SK-N-SH (cell line): ENCODE measurements at regions not wholly inside any gene's neighbourhood (a gene's known extent, or its start where the extent isn't known, plus 50 kb on each side); places are given as distances from the start of the nearest gene placed in this dataset.

Experiments
- CTCF ChIA-PET: fragments of 300-600, 350-600 bp; formaldehyde crosslinking; extraction: SDS; loops from one replicate; lab custom pipeline; 2021; lab: Yijun Ruan, JAX
- POLR2A ChIA-PET: fragments of 350-600 bp; sonication (Branson Sonifier 250); formaldehyde crosslinking; extraction: SDS; loops from one replicate; lab custom pipeline; 2020; ENCODE audit warnings: antibody characterized with exemption, inconsistent platforms; lab: Yijun Ruan, JAX
- DNase-seq: peaks from one replicate; pipeline ENCODE4 v3.0.0; 2012
- H2AFZ ChIP-seq: fragments of 200-600 bp; sonication (generic); 2 replicates; pipeline ENCODE4 v1.8.1; 2016; ENCODE audit warnings: antibody characterized with exemption, mild to moderate bottlenecking, low read depth
- H3F3A ChIP-seq: fragments of 200-600 bp; sonication (generic); replicated peaks from 2 replicates; pipeline ENCODE3; 2016; ENCODE audit warnings: antibody characterized with exemption, mild to moderate bottlenecking; ENCODE audit not compliant: insufficient read depth
- H3K27ac ChIP-seq, 2 experiments: fragments of 200-500 bp in 1 of 2; fragments of 200-600 bp in 1 of 2; sonication (Bioruptor generic) in 1 of 2; sonication (generic), shearing (Covaris generic) in 1 of 2; 2 replicates each; pipeline versions ENCODE4 v1.5.1 to v1.6.1; 2014 to 2016; ENCODE audit warnings: low read depth in 2 of 2, inconsistent platforms in 1 of 2, low read length in 1 of 2, mild to moderate bottlenecking in 1 of 2, mixed read lengths in 1 of 2
- H3K27me3 ChIP-seq: fragments of 200-600 bp; sonication (generic), shearing (Covaris generic); 2 replicates; pipeline ENCODE4 v1.6.1; 2016; ENCODE audit warnings: mixed run types; ENCODE audit not compliant: insufficient read depth
- H3K36me3 ChIP-seq, 2 experiments: fragments of 200-500 bp in 1 of 2; fragments of 200-600 bp in 1 of 2; sonication (Bioruptor generic) in 1 of 2; sonication (generic) in 1 of 2; replicated peaks in 1 of 2; 2 replicates each; pipeline versions ENCODE3 to v1.5.1; 2014 to 2016; ENCODE audit warnings: low read length in 1 of 2, mild to moderate bottlenecking in 1 of 2; ENCODE audit not compliant: insufficient read depth in 2 of 2, control insufficient read depth in 1 of 2
- H3K4me1 ChIP-seq, 2 experiments: fragments of 200-500 bp in 1 of 2; fragments of 200-600 bp in 1 of 2; sonication (Bioruptor generic) in 1 of 2; sonication (generic), shearing (Covaris generic) in 1 of 2; 2 replicates each; pipeline versions ENCODE4 v1.5.1 to v1.6.1; 2014 to 2016; ENCODE audit warnings: low read depth in 1 of 2, low read length in 1 of 2, mixed run types in 1 of 2; ENCODE audit not compliant: insufficient read depth in 2 of 2, control insufficient read depth in 1 of 2
- H3K4me2 ChIP-seq: fragments of 200-600 bp; sonication (generic), shearing (Covaris generic); 2 replicates; pipeline ENCODE4 v1.6.1; 2017; ENCODE audit warnings: mixed run types
- H3K4me3 ChIP-seq, 2 experiments: fragments of 200-500 bp in 1 of 2; fragments of 200-600 bp in 1 of 2; sonication (Bioruptor generic) in 1 of 2; sonication (generic), shearing (Covaris generic) in 1 of 2; 2 replicates each; pipeline versions ENCODE4 v1.5.1 to v1.8.1; 2014 to 2016; ENCODE audit warnings: low read depth in 2 of 2, inconsistent platforms in 1 of 2, low read length in 1 of 2, mild to moderate bottlenecking in 1 of 2, mixed read lengths in 1 of 2, moderate library complexity in 1 of 2
- H3K79me2 ChIP-seq: fragments of 200-600 bp; sonication (generic); 2 replicates; pipeline ENCODE4 v1.8.1; 2017; ENCODE audit warnings: mild to moderate bottlenecking; ENCODE audit not compliant: insufficient read depth
- H3K9ac ChIP-seq: fragments of 200-600 bp; sonication (generic); 2 replicates; pipeline ENCODE4 v1.6.1; 2017; ENCODE audit warnings: mixed run types
- H3K9me2 ChIP-seq: fragments of 200-600 bp; sonication (generic); 2 replicates; pipeline ENCODE4 v1.6.1; 2017; ENCODE audit warnings: mixed run types
- H3K9me3 ChIP-seq: fragments of 200-600 bp; sonication (generic); 2 replicates; pipeline ENCODE4 v1.6.1; 2017; ENCODE audit warnings: mixed run types, mild to moderate bottlenecking, moderate library complexity
- H4K20me1 ChIP-seq: fragments of 200-600 bp; sonication (generic); 2 replicates; pipeline ENCODE4 v1.6.1; 2017; ENCODE audit warnings: mild to moderate bottlenecking, mixed run types; ENCODE audit not compliant: insufficient read depth
- CTCF ChIP-seq: fragments of 200-600 bp; sonication (generic); IDR thresholded peaks from 2 replicates; pipeline ENCODE4 v1.6.1; 2017; ENCODE audit warnings: antibody characterized with exemption, mild to moderate bottlenecking, moderate library complexity
- EZH2phosphoT487 ChIP-seq: fragments of 200-600 bp; sonication (generic); IDR thresholded peaks from 2 replicates; pipeline ENCODE4 v1.6.1; 2017; ENCODE audit warnings: low read depth, mixed run types, mild to moderate bottlenecking, antibody characterized with exemption, moderate library complexity, borderline replicate concordance
- FOSL2 ChIP-seq: IDR thresholded peaks from 2 replicates; pipeline ENCODE4 v1.4.0; 2012; ENCODE audit warnings: low read depth, mild to moderate bottlenecking, moderate library complexity, borderline replicate concordance
- FOXJ3 ChIP-seq: sonication (generic); formaldehyde crosslinking; IDR thresholded peaks from 2 replicates; pipeline ENCODE4 v1.5.1; 2020; ENCODE audit warnings: mild to moderate bottlenecking, missing genetic modification reagents
- GABPA ChIP-seq: IDR thresholded peaks from 2 replicates; pipeline ENCODE4 v1.4.0; 2012; ENCODE audit warnings: low read depth, mild to moderate bottlenecking
- JUND ChIP-seq: IDR thresholded peaks from 2 replicates; pipeline ENCODE4 v1.4.0; 2012
- MAX ChIP-seq: IDR thresholded peaks from 2 replicates; pipeline ENCODE4 v1.4.0; 2012; ENCODE audit warnings: low read depth
- MEF2A ChIP-seq: IDR thresholded peaks from 2 replicates; pipeline ENCODE4 v1.4.0; 2012; ENCODE audit warnings: low read depth, borderline replicate concordance
- MXI1 ChIP-seq: IDR thresholded peaks from 2 replicates; pipeline ENCODE4 v1.6.1; 2012; ENCODE audit warnings: mild to moderate bottlenecking, low read depth, low read length, improper control_type of control experiment
- NRF1 ChIP-seq: IDR thresholded peaks from 2 replicates; pipeline ENCODE4 v1.6.1; 2012; ENCODE audit warnings: low read depth, mild to moderate bottlenecking, low read length
- POLR2AphosphoS5 ChIP-seq: IDR thresholded peaks from 2 replicates; pipeline ENCODE4 v1.6.1; 2012; ENCODE audit warnings: low read depth, low read length
- RAD21 ChIP-seq: IDR thresholded peaks from 2 replicates; pipeline ENCODE4 v1.6.1; 2012; ENCODE audit warnings: mild to moderate bottlenecking, low read length
- REST ChIP-seq: IDR thresholded peaks from 2 replicates; pipeline ENCODE4 v1.6.1; 2012; ENCODE audit warnings: mild to moderate bottlenecking, low read depth, low read length, moderate library complexity
- RFX5 ChIP-seq: IDR thresholded peaks from 2 replicates; pipeline ENCODE4 v1.6.1; 2012; ENCODE audit warnings: mild to moderate bottlenecking, improper control_type of control experiment, low read length
- RXRA ChIP-seq: IDR thresholded peaks from 2 replicates; pipeline ENCODE4 v1.4.0; 2012; ENCODE audit warnings: low read depth, mild to moderate bottlenecking, borderline replicate concordance
- SMC3 ChIP-seq: IDR thresholded peaks from 2 replicates; pipeline ENCODE4 v1.6.1; 2012; ENCODE audit warnings: low read depth, low read length, improper control_type of control experiment
- USF1 ChIP-seq: IDR thresholded peaks from 2 replicates; pipeline ENCODE4 v1.4.0; 2012; ENCODE audit warnings: low read depth, borderline replicate concordance
- USF2 ChIP-seq: fragments of 150-350 bp; IDR thresholded peaks from 2 replicates; pipeline ENCODE4 v1.6.1; 2017; ENCODE audit warnings: antibody characterized with exemption, low read length, low read depth, borderline replicate concordance
- WGBS: methylation state at CpG from one replicate; pipeline ENCODE4 v1.1.6; 2017; ENCODE audit warnings: low lambda C conversion rate; 5-methylcytosine and 5-hydroxymethylcytosine counted together

- no peak for TF ChIP-seq USF1
- no peak for TF ChIP-seq RFX5
- no peak for TF ChIP-seq NRF1
- no peak for TF ChIP-seq SMC3
- TF ChIP-seq GABPA, result no peak
- no peak for TF ChIP-seq RAD21
- no peak for TF ChIP-seq FOXJ3 (CRISPR knock-in tag)
- no peak for TF ChIP-seq JUND
Measured at GRCh38 chr16:6076631-6077030, 979.0 kb upstream of the EEF2KMT start (continued).

GRCh38 chr16:6068063-6068462 lies 970.5 kb upstream of the EEF2KMT start:
- Histone ChIP-seq H2AFZ (no peak overlapping the region), H3K27me3 (no peaks in the 10 kb centered on the region), H3F3A (no peaks in the 10 kb centered on the region), H3K79me2 (no peaks in the 10 kb centered on the region), H3K4me1 (no peaks in the 10 kb centered on the region; a peak in 1 of 4 replicates), H3K9ac (no peak overlapping the region), H4K20me1 (no peaks in the 10 kb centered on the region), H3K36me3 (no peaks in the 10 kb centered on the region), H3K27ac (no peak overlapping the region), H3K4me3 (no peak overlapping the region), H3K4me2 (no peak overlapping the region), H3K9me3 (no peaks in the 10 kb centered on the region), H3K9me2 (no peaks in the 10 kb centered on the region)
- ChIA-PET CTCF (interaction anchor here (1.0 to 1.1 kb wide), 2 partner anchors 11 to 13 kb away, joined by 3 to 4 read pairs; no protein-coding TSS in a partner anchor), POLR2A (no interaction called here)
- no peak for DNase-seq
- 32% methylated on average over 4 of the region's 4 CpGs for WGBS
- TF ChIP-seq MAX (no peak), EZH2phosphoT487 (no peak), FOSL2 (no peak), NRF1 (no peak), RFX5 (no peak)

- no peaks in the 10 kb centered on the region for H3F3A ChIP-seq
- TF ChIP-seq RXRA (no peak), JUND (no peak), REST (no peak), EZH2phosphoT487 (no peak), MEF2A (no peak), USF2 (no peak), USF1 (no peak), MXI1 (no peak), CTCF (no peak), NRF1 (no peak), POLR2AphosphoS5 (no peak)
Measured at GRCh38 chr16:6066652-6067051, 969.1 kb upstream of the EEF2KMT start.

More at GRCh38 chr16:6066652-6067051, 969.1 kb upstream of the EEF2KMT start:
- H3K9me2 ChIP-seq, result no peaks in the 10 kb centered on the region
- ChIA-PET POLR2A (no interaction called here), CTCF (no interaction called here)
- no peaks in the 10 kb centered on the region for H3K36me3 ChIP-seq
- no peak overlapping the region for H3K4me3 ChIP-seq
- no peaks in the 10 kb centered on the region for H3K79me2 ChIP-seq
- no peak overlapping the region for H3K9ac ChIP-seq
- DNase-seq, result no peak
- no peaks in the 10 kb centered on the region for H4K20me1 ChIP-seq
- H3K9me3 ChIP-seq, result no peaks in the 10 kb centered on the region
- H3K4me2 ChIP-seq, result no peak overlapping the region
- no peak overlapping the region for H3K27ac ChIP-seq
- no peak overlapping the region for H2AFZ ChIP-seq
- H3K4me1 ChIP-seq, result no peaks in the 10 kb centered on the region; a peak in 1 of 4 replicates
- 30% methylated on average over 7 of the region's 7 CpGs for WGBS
- H3K27me3 ChIP-seq, result no peaks in the 10 kb centered on the region
